Neural cell (in vitro differentiated cells): ENCODE measurements at regions not wholly inside any gene's neighbourhood (a gene's known extent, or its start where the extent isn't known, plus 50 kb on each side); places are given as distances from the start of the nearest gene placed in this dataset.

ENCODE experiments used
- H2AFZ ChIP-seq: fragments of 200-600, 300-800 bp; sonication (generic), shearing (Covaris generic); 2 replicates; pipeline ENCODE4 v1.6.0; 2014; ENCODE audit warnings: low read depth, mild to moderate bottlenecking, antibody characterized with exemption, low read length, moderate library complexity
- H3F3A ChIP-seq: fragments of 200-600 bp; shearing (Covaris generic); 2 replicates; pipeline ENCODE4 v1.6.1; 2016; ENCODE audit warnings: mild to moderate bottlenecking, moderate library complexity, mixed read lengths, antibody characterized with exemption, low read length; ENCODE audit not compliant: insufficient read depth, poor library complexity, severe bottlenecking
- H3K27ac ChIP-seq: fragments of 200-600, 300-800 bp; sonication (generic), shearing (Covaris generic); 2 replicates; pipeline ENCODE4 v1.5.1; 2014; ENCODE audit warnings: mild to moderate bottlenecking, low read length, moderate library complexity
- H3K27me3 ChIP-seq: fragments of 300-800, 200-600 bp; sonication (generic), shearing (Covaris generic); 2 replicates; pipeline ENCODE4 v1.6.0; 2014; ENCODE audit warnings: mild to moderate bottlenecking, low read depth, low read length, moderate library complexity; ENCODE audit not compliant: insufficient read depth
- H3K36me3 ChIP-seq: fragments of 300-800, 200-600 bp; sonication (generic), shearing (Covaris generic); 2 replicates; pipeline ENCODE4 v1.5.1; 2014; ENCODE audit warnings: mild to moderate bottlenecking, antibody characterized with exemption, low read length, moderate library complexity; ENCODE audit not compliant: insufficient read depth
- H3K4me2 ChIP-seq: fragments of 300-800, 200-600 bp; sonication (generic), shearing (Covaris generic); 2 replicates; pipeline ENCODE4 v1.6.0; 2014; ENCODE audit warnings: mild to moderate bottlenecking, low read length
- H3K4me3 ChIP-seq: fragments of 300-800, 200-600 bp; sonication (generic), shearing (Covaris generic); 2 replicates; pipeline ENCODE4 v1.5.1; 2014; ENCODE audit warnings: mild to moderate bottlenecking, low read length, moderate library complexity
- H3K79me2 ChIP-seq: fragments of 200-600 bp; shearing (Covaris generic); replicated peaks from 2 replicates; pipeline ENCODE4 v1.6.0; 2014; ENCODE audit warnings: mild to moderate bottlenecking, low read length, moderate library complexity; ENCODE audit not compliant: insufficient read depth
- H3K9ac ChIP-seq: fragments of 300-800, 200-600 bp; sonication (generic), shearing (Covaris generic); 2 replicates; pipeline ENCODE4 v1.6.1; 2016; ENCODE audit warnings: mild to moderate bottlenecking, low read length, mixed read lengths
- H3K9me2 ChIP-seq: fragments of 200-600 bp; shearing (Covaris generic); 2 replicates; pipeline ENCODE4 v1.6.1; 2016; ENCODE audit warnings: mild to moderate bottlenecking, low read length, mixed read lengths; ENCODE audit not compliant: insufficient read depth
- H3K9me3 ChIP-seq: fragments of 200-600, 300-800 bp; sonication (generic), shearing (Covaris generic); 2 replicates; pipeline ENCODE4 v1.6.1; 2016; ENCODE audit warnings: mild to moderate bottlenecking, mixed run types, low read length, moderate library complexity, mixed read lengths
- H4K20me1 ChIP-seq: fragments of 200-600 bp; shearing (Covaris generic); 2 replicates; pipeline ENCODE4 v1.6.1; 2016; ENCODE audit warnings: mild to moderate bottlenecking, mixed run types; ENCODE audit not compliant: insufficient read depth
- EP300 ChIP-seq: fragments of 450-650 bp; conservative IDR thresholded peaks from 2 replicates; pipeline ENCODE4 v1.6.1; 2014; ENCODE audit warnings: antibody characterized with exemption, mild to moderate bottlenecking, moderate library complexity; ENCODE audit not compliant: poor library complexity, severe bottlenecking
- EZH2 ChIP-seq: fragments of 200-600, 300-800 bp; shearing (Covaris generic), sonication (generic); IDR thresholded peaks from 2 replicates; pipeline ENCODE4 v1.6.1; 2014; ENCODE audit warnings: antibody characterized with exemption, low read length, borderline replicate concordance, mild to moderate bottlenecking; ENCODE audit not compliant: insufficient read depth, poor library complexity, severe bottlenecking
- MXI1 ChIP-seq: fragments of 450-650 bp; conservative IDR thresholded peaks from 2 replicates; pipeline ENCODE4 v1.6.1; 2014; ENCODE audit warnings: antibody characterized with exemption, mild to moderate bottlenecking; ENCODE audit not compliant: poor library complexity, severe bottlenecking
- POLR2AphosphoS5 ChIP-seq: IDR thresholded peaks from 2 replicates; pipeline ENCODE4 v1.6.1; 2012
- RAD21 ChIP-seq: fragments of 450-650 bp; conservative IDR thresholded peaks from 2 replicates; pipeline ENCODE4 v1.6.1; 2014; ENCODE audit warnings: antibody characterized with exemption, mild to moderate bottlenecking, moderate library complexity
- SMC3 ChIP-seq: fragments of 450-650 bp; conservative IDR thresholded peaks from 2 replicates; pipeline ENCODE4 v1.6.1; 2014; ENCODE audit warnings: antibody characterized with exemption, mild to moderate bottlenecking, moderate library complexity; ENCODE audit not compliant: poor library complexity
- TAF1 ChIP-seq: IDR thresholded peaks from 2 replicates; pipeline ENCODE4 v1.6.1; 2012; ENCODE audit warnings: low read depth
- TF ChIP-seq, protein P1 (sequence below): IDR thresholded peaks from 2 replicates; pipeline ENCODE4 v1.6.1; 2012; ENCODE audit warnings: borderline replicate concordance
- TF ChIP-seq, protein P2 (sequence below): fragments of 450-650 bp; IDR thresholded peaks from 2 replicates; pipeline ENCODE4 v1.5.1; 2014; ENCODE audit warnings: antibody characterized with exemption, mild to moderate bottlenecking, moderate library complexity; ENCODE audit not compliant: poor library complexity, severe bottlenecking

DNA sequence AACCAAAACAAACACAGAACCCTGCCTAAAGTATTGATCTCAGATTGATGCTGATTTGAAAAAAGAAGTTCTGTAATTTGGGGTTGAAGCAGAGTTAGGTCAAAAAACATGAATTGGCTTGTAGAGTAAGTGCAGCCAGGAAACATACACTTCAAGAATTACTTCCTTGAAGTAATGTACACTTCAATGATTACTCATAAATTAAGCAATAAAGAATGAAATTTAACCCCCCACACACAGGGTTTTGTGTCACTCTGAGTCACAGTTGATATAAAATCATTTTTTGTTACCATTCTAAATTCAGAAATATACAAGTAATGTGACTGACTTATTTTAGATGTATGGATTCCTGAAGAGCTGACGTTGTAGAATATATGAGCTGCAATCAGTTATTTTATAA is 622.2 kb downstream of the POM121L12 start:
- no peaks in the 10 kb centered on the region for H4K20me1 ChIP-seq
- no peak overlapping the region for H3K4me2 ChIP-seq
- H3K27me3 ChIP-seq: no peaks in the 10 kb centered on the region
- H3K9me3 ChIP-seq: no peaks in the 10 kb centered on the region
- no peak overlapping the region for H3K9ac ChIP-seq
- no peak for TF ChIP-seq POLR2AphosphoS5
- TF ChIP-seq, protein P1, sequence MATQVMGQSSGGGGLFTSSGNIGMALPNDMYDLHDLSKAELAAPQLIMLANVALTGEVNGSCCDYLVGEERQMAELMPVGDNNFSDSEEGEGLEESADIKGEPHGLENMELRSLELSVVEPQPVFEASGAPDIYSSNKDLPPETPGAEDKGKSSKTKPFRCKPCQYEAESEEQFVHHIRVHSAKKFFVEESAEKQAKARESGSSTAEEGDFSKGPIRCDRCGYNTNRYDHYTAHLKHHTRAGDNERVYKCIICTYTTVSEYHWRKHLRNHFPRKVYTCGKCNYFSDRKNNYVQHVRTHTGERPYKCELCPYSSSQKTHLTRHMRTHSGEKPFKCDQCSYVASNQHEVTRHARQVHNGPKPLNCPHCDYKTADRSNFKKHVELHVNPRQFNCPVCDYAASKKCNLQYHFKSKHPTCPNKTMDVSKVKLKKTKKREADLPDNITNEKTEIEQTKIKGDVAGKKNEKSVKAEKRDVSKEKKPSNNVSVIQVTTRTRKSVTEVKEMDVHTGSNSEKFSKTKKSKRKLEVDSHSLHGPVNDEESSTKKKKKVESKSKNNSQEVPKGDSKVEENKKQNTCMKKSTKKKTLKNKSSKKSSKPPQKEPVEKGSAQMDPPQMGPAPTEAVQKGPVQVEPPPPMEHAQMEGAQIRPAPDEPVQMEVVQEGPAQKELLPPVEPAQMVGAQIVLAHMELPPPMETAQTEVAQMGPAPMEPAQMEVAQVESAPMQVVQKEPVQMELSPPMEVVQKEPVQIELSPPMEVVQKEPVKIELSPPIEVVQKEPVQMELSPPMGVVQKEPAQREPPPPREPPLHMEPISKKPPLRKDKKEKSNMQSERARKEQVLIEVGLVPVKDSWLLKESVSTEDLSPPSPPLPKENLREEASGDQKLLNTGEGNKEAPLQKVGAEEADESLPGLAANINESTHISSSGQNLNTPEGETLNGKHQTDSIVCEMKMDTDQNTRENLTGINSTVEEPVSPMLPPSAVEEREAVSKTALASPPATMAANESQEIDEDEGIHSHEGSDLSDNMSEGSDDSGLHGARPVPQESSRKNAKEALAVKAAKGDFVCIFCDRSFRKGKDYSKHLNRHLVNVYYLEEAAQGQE: no peak
- no peaks in the 10 kb centered on the region for H3K36me3 ChIP-seq
- no peak overlapping the region for H2AFZ ChIP-seq
- H3K9me2 ChIP-seq: no peaks in the 10 kb centered on the region
- no peak overlapping the region for H3K27ac ChIP-seq
- no peaks in the 10 kb centered on the region for H3K79me2 ChIP-seq
- H3K4me3 ChIP-seq: no peak overlapping the region
- no peaks in the 10 kb centered on the region for H3F3A ChIP-seq

DNA sequence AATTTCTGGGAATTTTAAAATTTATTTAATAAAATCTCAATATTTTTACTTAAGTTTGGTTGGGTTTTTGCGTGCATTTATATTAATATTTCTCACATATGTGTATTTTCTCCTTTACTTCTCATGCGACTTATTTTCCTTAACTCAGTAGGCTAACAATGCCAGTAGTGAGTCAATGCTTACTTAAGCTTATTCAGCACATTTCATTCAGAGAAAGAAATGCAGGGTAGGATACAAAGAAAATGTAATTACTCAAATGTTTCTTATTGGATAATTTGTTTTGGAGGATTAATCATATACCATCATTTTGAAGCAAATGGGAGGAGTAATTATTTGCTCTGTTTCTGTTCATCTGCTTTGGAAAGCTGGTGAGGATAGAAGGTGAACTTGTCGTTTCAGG is 623.5 kb downstream of the POM121L12 start:
- Histone ChIP-seq H3F3A (no peaks in the 10 kb centered on the region), H3K4me2 (no peak overlapping the region), H3K9ac (no peak overlapping the region), H3K4me3 (no peak overlapping the region), H3K9me3 (no peaks in the 10 kb centered on the region), H4K20me1 (no peaks in the 10 kb centered on the region), H3K27me3 (no peaks in the 10 kb centered on the region), H2AFZ (no peak overlapping the region), H3K9me2 (no peaks in the 10 kb centered on the region), H3K36me3 (no peaks in the 10 kb centered on the region), H3K27ac (no peak overlapping the region), H3K79me2 (no peaks in the 10 kb centered on the region)
- TF ChIP-seq EP300 (no peak), RAD21 (no peak), MXI1 (no peak), TAF1 (no peak)
- TF ChIP-seq, protein P1: no peak

DNA sequence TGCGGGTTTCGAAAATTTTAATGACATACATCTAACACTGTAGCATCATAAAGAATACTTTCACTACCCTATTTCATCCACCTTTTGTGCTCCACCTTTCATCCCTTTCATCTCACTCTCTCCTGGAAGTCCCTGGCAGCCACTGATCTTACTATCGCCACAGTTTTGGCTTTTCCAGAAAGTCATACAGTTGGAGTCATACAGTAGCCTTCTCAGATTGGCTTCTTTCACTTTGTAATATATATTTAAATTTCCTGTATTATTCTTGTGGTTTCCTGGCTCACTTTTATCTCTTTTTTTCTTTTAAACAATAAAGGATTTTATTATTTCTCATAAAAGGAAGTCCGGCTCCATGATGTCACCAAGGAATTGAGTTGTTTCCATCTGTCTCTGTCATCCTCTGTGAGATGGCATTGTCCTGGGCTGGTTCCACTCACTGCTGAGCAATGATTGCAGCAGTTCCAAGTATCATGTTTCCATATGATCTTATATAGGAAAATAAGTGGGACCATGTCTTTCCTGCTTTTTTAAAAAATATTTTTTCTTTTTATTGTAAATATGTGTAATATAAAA is 626.3 kb downstream of the POM121L12 start:
- no peaks in the 10 kb centered on the region for H3K27me3 ChIP-seq
- H3K27ac ChIP-seq: no peak overlapping the region
- no peak overlapping the region for H3K4me2 ChIP-seq
- H3K36me3 ChIP-seq: no peaks in the 10 kb centered on the region
- H2AFZ ChIP-seq: no peak overlapping the region
- no peak overlapping the region for H3K4me3 ChIP-seq
- no peaks in the 10 kb centered on the region for H3F3A ChIP-seq
- TF ChIP-seq SMC3 (no peak), RAD21 (no peak), POLR2AphosphoS5 (no peak), TAF1 (no peak), EZH2 (no peak), EP300 (no peak), MXI1 (no peak)
- TF ChIP-seq, protein P2, sequence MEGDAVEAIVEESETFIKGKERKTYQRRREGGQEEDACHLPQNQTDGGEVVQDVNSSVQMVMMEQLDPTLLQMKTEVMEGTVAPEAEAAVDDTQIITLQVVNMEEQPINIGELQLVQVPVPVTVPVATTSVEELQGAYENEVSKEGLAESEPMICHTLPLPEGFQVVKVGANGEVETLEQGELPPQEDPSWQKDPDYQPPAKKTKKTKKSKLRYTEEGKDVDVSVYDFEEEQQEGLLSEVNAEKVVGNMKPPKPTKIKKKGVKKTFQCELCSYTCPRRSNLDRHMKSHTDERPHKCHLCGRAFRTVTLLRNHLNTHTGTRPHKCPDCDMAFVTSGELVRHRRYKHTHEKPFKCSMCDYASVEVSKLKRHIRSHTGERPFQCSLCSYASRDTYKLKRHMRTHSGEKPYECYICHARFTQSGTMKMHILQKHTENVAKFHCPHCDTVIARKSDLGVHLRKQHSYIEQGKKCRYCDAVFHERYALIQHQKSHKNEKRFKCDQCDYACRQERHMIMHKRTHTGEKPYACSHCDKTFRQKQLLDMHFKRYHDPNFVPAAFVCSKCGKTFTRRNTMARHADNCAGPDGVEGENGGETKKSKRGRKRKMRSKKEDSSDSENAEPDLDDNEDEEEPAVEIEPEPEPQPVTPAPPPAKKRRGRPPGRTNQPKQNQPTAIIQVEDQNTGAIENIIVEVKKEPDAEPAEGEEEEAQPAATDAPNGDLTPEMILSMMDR: no peak
- TF ChIP-seq, protein P1: no peak
- H4K20me1 ChIP-seq: no peaks in the 10 kb centered on the region
- H3K9me2 ChIP-seq: no peaks in the 10 kb centered on the region
- no peak overlapping the region for H3K9ac ChIP-seq
- no peaks in the 10 kb centered on the region for H3K9me3 ChIP-seq
- no peaks in the 10 kb centered on the region for H3K79me2 ChIP-seq
